SK-N-SH (cell line): ENCODE measurements at regions not wholly inside any gene's neighbourhood (a gene's known extent, or its start where the extent isn't known, plus 50 kb on each side); places are given as distances from the start of the nearest gene placed in this dataset.

Experiments used
- CTCF ChIA-PET: fragments of 300-600, 350-600 bp; formaldehyde crosslinking; extraction: SDS; loops from one replicate; lab custom pipeline; 2021; lab: Yijun Ruan, JAX
- POLR2A ChIA-PET: fragments of 350-600 bp; sonication (Branson Sonifier 250); formaldehyde crosslinking; extraction: SDS; loops from one replicate; lab custom pipeline; 2020; ENCODE audit warnings: antibody characterized with exemption, inconsistent platforms; lab: Yijun Ruan, JAX
- DNase-seq: peaks from one replicate; pipeline ENCODE4 v3.0.0; 2012
- H2AFZ ChIP-seq: fragments of 200-600 bp; sonication (generic); 2 replicates; pipeline ENCODE4 v1.8.1; 2016; ENCODE audit warnings: antibody characterized with exemption, mild to moderate bottlenecking, low read depth
- H3F3A ChIP-seq: fragments of 200-600 bp; sonication (generic); replicated peaks from 2 replicates; pipeline ENCODE3; 2016; ENCODE audit warnings: antibody characterized with exemption, mild to moderate bottlenecking; ENCODE audit not compliant: insufficient read depth
- H3K27ac ChIP-seq, 2 experiments: fragments of 200-500 bp in 1 of 2; fragments of 200-600 bp in 1 of 2; sonication (Bioruptor generic) in 1 of 2; sonication (generic), shearing (Covaris generic) in 1 of 2; 2 replicates each; pipeline versions ENCODE4 v1.5.1 to v1.6.1; 2014 to 2016; ENCODE audit warnings: low read depth in 2 of 2, inconsistent platforms in 1 of 2, low read length in 1 of 2, mild to moderate bottlenecking in 1 of 2, mixed read lengths in 1 of 2
- H3K27me3 ChIP-seq: fragments of 200-600 bp; sonication (generic), shearing (Covaris generic); 2 replicates; pipeline ENCODE4 v1.6.1; 2016; ENCODE audit warnings: mixed run types; ENCODE audit not compliant: insufficient read depth
- H3K36me3 ChIP-seq, 2 experiments: fragments of 200-500 bp in 1 of 2; fragments of 200-600 bp in 1 of 2; sonication (Bioruptor generic) in 1 of 2; sonication (generic) in 1 of 2; replicated peaks in 1 of 2; 2 replicates each; pipeline versions ENCODE3 to v1.5.1; 2014 to 2016; ENCODE audit warnings: low read length in 1 of 2, mild to moderate bottlenecking in 1 of 2; ENCODE audit not compliant: insufficient read depth in 2 of 2, control insufficient read depth in 1 of 2
- H3K4me1 ChIP-seq, 2 experiments: fragments of 200-500 bp in 1 of 2; fragments of 200-600 bp in 1 of 2; sonication (Bioruptor generic) in 1 of 2; sonication (generic), shearing (Covaris generic) in 1 of 2; 2 replicates each; pipeline versions ENCODE4 v1.5.1 to v1.6.1; 2014 to 2016; ENCODE audit warnings: low read depth in 1 of 2, low read length in 1 of 2, mixed run types in 1 of 2; ENCODE audit not compliant: insufficient read depth in 2 of 2, control insufficient read depth in 1 of 2
- H3K4me2 ChIP-seq: fragments of 200-600 bp; sonication (generic), shearing (Covaris generic); 2 replicates; pipeline ENCODE4 v1.6.1; 2017; ENCODE audit warnings: mixed run types
- H3K4me3 ChIP-seq, 2 experiments: fragments of 200-500 bp in 1 of 2; fragments of 200-600 bp in 1 of 2; sonication (Bioruptor generic) in 1 of 2; sonication (generic), shearing (Covaris generic) in 1 of 2; 2 replicates each; pipeline versions ENCODE4 v1.5.1 to v1.8.1; 2014 to 2016; ENCODE audit warnings: low read depth in 2 of 2, inconsistent platforms in 1 of 2, low read length in 1 of 2, mild to moderate bottlenecking in 1 of 2, mixed read lengths in 1 of 2, moderate library complexity in 1 of 2
- H3K79me2 ChIP-seq: fragments of 200-600 bp; sonication (generic); 2 replicates; pipeline ENCODE4 v1.8.1; 2017; ENCODE audit warnings: mild to moderate bottlenecking; ENCODE audit not compliant: insufficient read depth
- H3K9ac ChIP-seq: fragments of 200-600 bp; sonication (generic); 2 replicates; pipeline ENCODE4 v1.6.1; 2017; ENCODE audit warnings: mixed run types
- H3K9me2 ChIP-seq: fragments of 200-600 bp; sonication (generic); 2 replicates; pipeline ENCODE4 v1.6.1; 2017; ENCODE audit warnings: mixed run types
- H3K9me3 ChIP-seq: fragments of 200-600 bp; sonication (generic); 2 replicates; pipeline ENCODE4 v1.6.1; 2017; ENCODE audit warnings: mixed run types, mild to moderate bottlenecking, moderate library complexity
- H4K20me1 ChIP-seq: fragments of 200-600 bp; sonication (generic); 2 replicates; pipeline ENCODE4 v1.6.1; 2017; ENCODE audit warnings: mild to moderate bottlenecking, mixed run types; ENCODE audit not compliant: insufficient read depth
- CHD2 ChIP-seq: fragments of 150-350 bp; IDR thresholded peaks from 2 replicates; pipeline ENCODE4 v1.6.1; 2018; ENCODE audit warnings: low read length; ENCODE audit not compliant: partially characterized antibody
- EZH2phosphoT487 ChIP-seq: fragments of 200-600 bp; sonication (generic); IDR thresholded peaks from 2 replicates; pipeline ENCODE4 v1.6.1; 2017; ENCODE audit warnings: low read depth, mixed run types, mild to moderate bottlenecking, antibody characterized with exemption, moderate library complexity, borderline replicate concordance
- FOXJ3 ChIP-seq: sonication (generic); formaldehyde crosslinking; IDR thresholded peaks from 2 replicates; pipeline ENCODE4 v1.5.1; 2020; ENCODE audit warnings: mild to moderate bottlenecking, missing genetic modification reagents
- FOXM1 ChIP-seq: IDR thresholded peaks from 2 replicates; pipeline ENCODE4 v1.4.0; 2012; ENCODE audit warnings: low read depth, mild to moderate bottlenecking
- GABPA ChIP-seq: IDR thresholded peaks from 2 replicates; pipeline ENCODE4 v1.4.0; 2012; ENCODE audit warnings: low read depth, mild to moderate bottlenecking
- IRF3 ChIP-seq: fragments of 150-350 bp; IDR thresholded peaks from 2 replicates; pipeline ENCODE4 v1.6.1; 2016; ENCODE audit warnings: mild to moderate bottlenecking, low read depth, low read length
- MAX ChIP-seq: IDR thresholded peaks from 2 replicates; pipeline ENCODE4 v1.4.0; 2012; ENCODE audit warnings: low read depth
- MXI1 ChIP-seq: IDR thresholded peaks from 2 replicates; pipeline ENCODE4 v1.6.1; 2012; ENCODE audit warnings: mild to moderate bottlenecking, low read depth, low read length, improper control_type of control experiment
- NFIC ChIP-seq: IDR thresholded peaks from 2 replicates; pipeline ENCODE4 v1.4.0; 2012; ENCODE audit warnings: borderline replicate concordance
- NRF1 ChIP-seq: IDR thresholded peaks from 2 replicates; pipeline ENCODE4 v1.6.1; 2012; ENCODE audit warnings: low read depth, mild to moderate bottlenecking, low read length
- PBX3 ChIP-seq: IDR thresholded peaks from 2 replicates; pipeline ENCODE4; 2012
- RCOR1 ChIP-seq: fragments of 150-350 bp; IDR thresholded peaks from 2 replicates; pipeline ENCODE4 v1.6.1; 2017; ENCODE audit warnings: antibody characterized with exemption, low read length
- REST ChIP-seq: IDR thresholded peaks from 2 replicates; pipeline ENCODE4 v1.6.1; 2012; ENCODE audit warnings: mild to moderate bottlenecking, low read depth, low read length, moderate library complexity
- RFX5 ChIP-seq: IDR thresholded peaks from 2 replicates; pipeline ENCODE4 v1.6.1; 2012; ENCODE audit warnings: mild to moderate bottlenecking, improper control_type of control experiment, low read length
- SIN3A ChIP-seq: IDR thresholded peaks from 2 replicates; pipeline ENCODE4 v1.6.1; 2012; ENCODE audit warnings: low read depth, mild to moderate bottlenecking, low read length, moderate library complexity, borderline replicate concordance
- SMC3 ChIP-seq: IDR thresholded peaks from 2 replicates; pipeline ENCODE4 v1.6.1; 2012; ENCODE audit warnings: low read depth, low read length, improper control_type of control experiment
- TCF12 ChIP-seq: IDR thresholded peaks from 2 replicates; pipeline ENCODE4 v1.4.0; 2012
- USF2 ChIP-seq: fragments of 150-350 bp; IDR thresholded peaks from 2 replicates; pipeline ENCODE4 v1.6.1; 2017; ENCODE audit warnings: antibody characterized with exemption, low read length, low read depth, borderline replicate concordance
- ZBTB33 ChIP-seq: IDR thresholded peaks from 2 replicates; pipeline ENCODE4 v1.4.0; 2012; ENCODE audit warnings: low read depth, borderline replicate concordance
- WGBS: methylation state at CpG from one replicate; pipeline ENCODE4 v1.1.6; 2017; ENCODE audit warnings: low lambda C conversion rate; 5-methylcytosine and 5-hydroxymethylcytosine counted together

GRCh38 chr17:55842405-55843158 is 91.7 kb downstream of the PCTP start (continued):
- TF ChIP-seq ZBTB33: no peak
- TF ChIP-seq EZH2phosphoT487: no peak
- TF ChIP-seq TCF12: no peak
- no peak for TF ChIP-seq MAX
- TF ChIP-seq FOXJ3 (CRISPR knock-in tag): no peak
- no peak for TF ChIP-seq SIN3A
- TF ChIP-seq MXI1: no peak
- no peak for TF ChIP-seq FOXM1
- no peak for TF ChIP-seq PBX3
- TF ChIP-seq SMC3: no peak
- no peak for TF ChIP-seq RFX5
- TF ChIP-seq NFIC: no peak
- TF ChIP-seq USF2: no peak

- Histone ChIP-seq H3K36me3 (no peaks in the 10 kb centered on the region), H3K9ac (no peak overlapping the region), H3K4me1 (no peaks in the 10 kb centered on the region), H3K27me3 (no peaks in the 10 kb centered on the region), H3F3A (no peaks in the 10 kb centered on the region), H3K4me2 (no peak overlapping the region), H3K9me3 (no peaks in the 10 kb centered on the region), H3K9me2 (no peaks in the 10 kb centered on the region), H4K20me1 (no peaks in the 10 kb centered on the region), H3K79me2 (no peaks in the 10 kb centered on the region), H2AFZ (no peak overlapping the region), H3K4me3 (no peak overlapping the region), H3K27ac (no peak overlapping the region)
- ChIA-PET CTCF (interaction anchor here (0.8 to 3.3 kb wide), 3 partner anchors 39 to 476 kb away, joined by 3 to 12 read pairs (median 6); no protein-coding TSS in a partner anchor), POLR2A (no interaction called here)
- no peak for DNase-seq
- 38% methylated on average over 3 of the region's 3 CpGs for WGBS
- TF ChIP-seq RFX5 (no peak), MAX (no peak), NFIC (no peak), CHD2 (no peak), USF2 (no peak), IRF3 (no peak), FOXJ3 (CRISPR knock-in tag) (no peak), GABPA (no peak), NRF1 (no peak), RCOR1 (no peak), REST (no peak)
Measured at GRCh38 chr17:55843785-55844184, 92.9 kb downstream of the PCTP start.
